ENCODE measurements at regions not wholly inside any gene's neighbourhood (a gene's known extent, or its start where the extent isn't known, plus 50 kb on each side); places are given as distances from the start of the nearest gene placed in this dataset.

DNA sequence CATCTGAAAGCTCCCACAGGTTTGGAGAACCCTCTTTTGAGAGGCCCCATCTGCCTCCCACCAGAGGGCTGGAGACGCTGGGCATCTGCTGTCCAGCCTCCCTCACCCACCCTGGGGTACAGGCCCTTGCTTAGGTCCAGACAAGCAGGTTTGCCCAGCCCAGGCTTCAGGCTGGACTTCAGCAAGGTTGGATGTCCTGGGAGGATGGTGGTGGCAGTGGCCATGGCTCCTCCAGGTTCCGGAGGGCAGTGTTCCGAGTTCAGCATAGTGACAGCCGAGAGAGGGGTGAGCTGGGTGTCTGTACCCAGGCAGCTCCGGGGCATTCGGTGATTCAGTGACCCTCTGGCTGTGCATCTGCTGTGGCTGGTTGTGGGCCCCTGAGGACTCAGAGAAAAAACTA, 58.2 kb upstream of the HDAC4 start:
- H3K4me1 Mint-ChIP-seq (ENCODE audit: low read depth): no peaks in the 10 kb centered on the region
- no peak for DNase-seq
- peaks cover 13% of the 10 kb centered on the region; the same call in 1 of the 2 replicates for H3K9me3 Mint-ChIP-seq
- H3K36me3 Mint-ChIP-seq (ENCODE audit: low read depth): no peaks in the 10 kb centered on the region
- H3K4me3 Mint-ChIP-seq: no peak overlapping the region
- H3K27me3 Mint-ChIP-seq (ENCODE audit: insufficient read depth): peaks cover 4% of the 10 kb centered on the region
- TF ChIP-seq, protein P1, sequence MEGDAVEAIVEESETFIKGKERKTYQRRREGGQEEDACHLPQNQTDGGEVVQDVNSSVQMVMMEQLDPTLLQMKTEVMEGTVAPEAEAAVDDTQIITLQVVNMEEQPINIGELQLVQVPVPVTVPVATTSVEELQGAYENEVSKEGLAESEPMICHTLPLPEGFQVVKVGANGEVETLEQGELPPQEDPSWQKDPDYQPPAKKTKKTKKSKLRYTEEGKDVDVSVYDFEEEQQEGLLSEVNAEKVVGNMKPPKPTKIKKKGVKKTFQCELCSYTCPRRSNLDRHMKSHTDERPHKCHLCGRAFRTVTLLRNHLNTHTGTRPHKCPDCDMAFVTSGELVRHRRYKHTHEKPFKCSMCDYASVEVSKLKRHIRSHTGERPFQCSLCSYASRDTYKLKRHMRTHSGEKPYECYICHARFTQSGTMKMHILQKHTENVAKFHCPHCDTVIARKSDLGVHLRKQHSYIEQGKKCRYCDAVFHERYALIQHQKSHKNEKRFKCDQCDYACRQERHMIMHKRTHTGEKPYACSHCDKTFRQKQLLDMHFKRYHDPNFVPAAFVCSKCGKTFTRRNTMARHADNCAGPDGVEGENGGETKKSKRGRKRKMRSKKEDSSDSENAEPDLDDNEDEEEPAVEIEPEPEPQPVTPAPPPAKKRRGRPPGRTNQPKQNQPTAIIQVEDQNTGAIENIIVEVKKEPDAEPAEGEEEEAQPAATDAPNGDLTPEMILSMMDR (IDR thresholded peaks at IDR 0.05): no peak
- H3K27ac Mint-ChIP-seq: no peak overlapping the region

GRCh38 chr2:239457586-239458445, 57.0 kb upstream of the HDAC4 start:
- Mint-ChIP-seq H3K27me3 (ENCODE audit: insufficient read depth) (peaks cover 4% of the 10 kb centered on the region), H3K27ac (no peak overlapping the region), H3K9me3 (peaks cover 13% of the 10 kb centered on the region; the same call in 1 of the 2 replicates), H3K4me3 (no peak overlapping the region), H3K4me1 (ENCODE audit: low read depth) (no peaks in the 10 kb centered on the region), H3K36me3 (ENCODE audit: low read depth) (no peaks in the 10 kb centered on the region)
- TF ChIP-seq, protein P1 (IDR thresholded peaks at IDR 0.05): no peak
- DNase-seq: no peak

GRCh38 chr2:239456940-239457339, 56.1 kb upstream of the HDAC4 start:
- Mint-ChIP-seq H3K27ac (no peak overlapping the region), H3K36me3 (ENCODE audit: low read depth) (no peaks in the 10 kb centered on the region), H3K27me3 (ENCODE audit: insufficient read depth) (peaks cover 4% of the 10 kb centered on the region), H3K9me3 (peaks cover 13% of the 10 kb centered on the region), H3K4me1 (ENCODE audit: low read depth) (no peaks in the 10 kb centered on the region), H3K4me3 (no peak overlapping the region)
- TF ChIP-seq, protein P1 (IDR thresholded peaks at IDR 0.05): no peak
- DNase-seq: no peak

- H3K27ac Mint-ChIP-seq: no peak overlapping the region
- H3K27me3 Mint-ChIP-seq (ENCODE audit: insufficient read depth): peaks cover 4% of the 10 kb centered on the region
- H3K9me3 Mint-ChIP-seq: peaks cover 13% of the 10 kb centered on the region
- no peak for DNase-seq
- TF ChIP-seq, protein P1 (IDR thresholded peaks at IDR 0.05): no peak
- H3K4me3 Mint-ChIP-seq: no peak overlapping the region
- H3K36me3 Mint-ChIP-seq (ENCODE audit: low read depth): no peaks in the 10 kb centered on the region
- no peaks in the 10 kb centered on the region for H3K4me1 Mint-ChIP-seq (ENCODE audit: low read depth)
Measured at GRCh38 chr2:239455436-239456203, 54.8 kb upstream of the HDAC4 start.

GRCh38 chr2:239454507-239454906, 53.7 kb upstream of the HDAC4 start:
- Mint-ChIP-seq H3K27me3 (ENCODE audit: insufficient read depth) (no peaks in the 10 kb centered on the region; the same call in 1 of the 2 replicates), H3K4me3 (no peak overlapping the region), H3K36me3 (ENCODE audit: low read depth) (no peaks in the 10 kb centered on the region), H3K4me1 (ENCODE audit: low read depth) (no peaks in the 10 kb centered on the region), H3K27ac (no peak overlapping the region), H3K9me3 (peaks cover 9% of the 10 kb centered on the region)
- TF ChIP-seq, protein P1 (IDR thresholded peaks at IDR 0.05): no peak
- no peak for DNase-seq

All from HFFc6 (cell line).